Adrenal gland (tissue), 5 donors: ENCODE measurements at regions not wholly inside any gene's neighbourhood (a gene's known extent, or its start where the extent isn't known, plus 50 kb on each side); places are given as distances from the start of the nearest gene placed in this dataset.

ENCODE experiments used
- CTCF ChIP-seq, 6 experiments: fragments of 450-650 bp in 4 of 6; fragments of 200-600 bp in 2 of 6; sonication (generic) in 1 of 6; IDR thresholded peaks; 1 replicate in 5 of 6; 2 replicates in 1 of 6; pipeline versions ENCODE4 v1.5.1 to v1.8.0; 2016 to 2021; ENCODE audit warnings: antibody characterized with exemption in 6 of 6, mild to moderate bottlenecking in 2 of 6, moderate library complexity in 1 of 6
- POLR2A ChIP-seq, 2 donors: fragments of 450-650 bp; IDR thresholded peaks; one replicate each; pipeline ENCODE4 v1.6.1; 2017; ENCODE audit warnings: antibody characterized with exemption in 2 of 2, mild to moderate bottlenecking in 2 of 2, moderate library complexity in 1 of 2
- donor health status: DM: no; HTN: no; CAD: no.

GRCh38 chr4:140213749-140214148, 59.8 kb upstream of the MAML3 start:
- TF ChIP-seq CTCF (IDR thresholded peaks at IDR 0.05): no peak
- no peak for TF ChIP-seq POLR2A (IDR thresholded peaks at IDR 0.05)
